Gastrocnemius medialis (tissue), 4 donors: ENCODE measurements at regions not wholly inside any gene's neighbourhood (a gene's known extent, or its start where the extent isn't known, plus 50 kb on each side); places are given as distances from the start of the nearest gene placed in this dataset.
"Not testable (repeated sequence)": the region's sequence is repeated elsewhere in the genome, so short reads cannot be mapped to it uniquely, and the experiment has no call there.

Experiments used
- ATAC-seq, 2 donors: fragments of 150-250 bp; one replicate each; pipeline ENCODE4 v1.9.1; 2016
- DNase-seq, 2 donors: peaks; one replicate each; pipeline ENCODE4 v3.0.0-alpha.2; 2019
- H3K27ac ChIP-seq, 4 donors: fragments of 200-600 bp; sonication (generic); 1 replicate in 1 of 4; 2 replicates in 3 of 4; pipeline ENCODE4 v1.5.1; 2016 to 2018; ENCODE audit warnings: mild to moderate bottlenecking in 2 of 4, moderate library complexity in 1 of 4
- H3K27me3 ChIP-seq, 3 donors: fragments of 200-600 bp; sonication (generic) in 2 of 3; 1 replicate in 1 of 3; 2 replicates in 2 of 3; pipeline versions ENCODE4 v1.5.1 to v1.6.0; 2016 to 2019; ENCODE audit warnings: mild to moderate bottlenecking in 1 of 3, moderate library complexity in 1 of 3
- H3K36me3 ChIP-seq, 2 donors: fragments of 200-600 bp; sonication (generic) in 1 of 2; one replicate each; pipeline ENCODE4 v1.5.1; 2017 to 2018
- H3K4me1 ChIP-seq, 2 donors: fragments of 200-600 bp; sonication (generic) in 1 of 2; one replicate each; pipeline ENCODE4 v1.5.1; 2016 to 2017; ENCODE audit warnings: mild to moderate bottlenecking in 2 of 2
- H3K4me3 ChIP-seq, 4 donors: fragments of 200-600 bp; sonication (generic) in 3 of 4; 1 replicate in 1 of 4; 2 replicates in 3 of 4; pipeline ENCODE4 v1.5.1; 2016 to 2019; ENCODE audit warnings: mild to moderate bottlenecking in 2 of 4
- H3K9me3 ChIP-seq, 3 donors: fragments of 200-600 bp; sonication (generic) in 2 of 3; 1 replicate in 1 of 3; 2 replicates in 2 of 3; pipeline ENCODE4 v1.5.1; 2016 to 2019
- POLR2A ChIP-seq, 2 donors: fragments of 450-650 bp; IDR thresholded peaks; one replicate each; pipeline ENCODE4 v1.6.1; 2017; ENCODE audit warnings: antibody characterized with exemption in 2 of 2, mild to moderate bottlenecking in 2 of 2, moderate library complexity in 2 of 2
- in situ Hi-C, 4 donors: fragments of 200-750 bp; cut with MboI; loops; one replicate each; pipeline versions ENCODE4 v1.15.0 to v1.8.0; 2017; ENCODE audit warnings: low sequenced_read_pairs in 4 of 4
- intact Hi-C: fragments of 100-400 bp; cut with DNase I; formaldehyde crosslinking; loops from one replicate; pipeline ENCODE4 v1.15.1; 2023; ENCODE audit warnings: low total_unique reads
- TF ChIP-seq, protein P1 (sequence below), 5 experiments: fragments of 450-650 bp in 3 of 5; fragments of 200-600 bp in 2 of 5; sonication (generic) in 2 of 5; IDR thresholded peaks in 4 of 5; conservative IDR thresholded peaks in 1 of 5; 1 replicate in 4 of 5; 2 replicates in 1 of 5; pipeline ENCODE4 v1.5.1; 2016 to 2019; ENCODE audit warnings: antibody characterized with exemption in 5 of 5, mild to moderate bottlenecking in 3 of 5, moderate library complexity in 3 of 5

DNA sequence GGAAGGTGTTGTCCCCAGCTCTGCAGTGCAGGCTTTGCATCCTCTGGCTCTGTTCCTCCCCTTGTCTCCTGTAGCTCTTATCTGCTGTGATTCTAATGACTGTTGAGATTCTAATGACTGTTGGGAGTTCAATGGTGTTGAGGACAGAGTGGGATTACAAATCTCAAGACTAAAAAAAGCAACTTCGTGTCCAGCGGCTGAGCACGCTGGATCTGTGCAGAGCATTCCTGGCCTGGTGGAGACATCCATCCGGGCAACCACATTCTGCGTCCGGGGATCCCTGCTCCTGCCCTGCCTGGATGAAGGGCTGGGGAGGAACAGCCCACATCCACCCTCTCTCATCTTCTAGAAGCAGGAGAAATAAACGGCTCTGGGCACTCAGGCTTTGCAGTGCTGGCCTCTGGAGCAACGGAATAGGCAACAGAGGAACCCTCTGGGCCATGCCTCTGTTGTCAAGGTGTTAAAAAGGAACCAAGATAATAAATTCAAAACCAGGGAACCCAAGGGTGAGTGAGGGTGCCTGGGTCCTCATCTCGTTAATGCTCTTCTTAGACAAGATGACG is 106.7 kb upstream of the ASB18 start:
- ATAC-seq (no peak), DNase-seq (no peak)
- no peak overlapping the region for H3K4me3 ChIP-seq
- TF ChIP-seq, protein P1, sequence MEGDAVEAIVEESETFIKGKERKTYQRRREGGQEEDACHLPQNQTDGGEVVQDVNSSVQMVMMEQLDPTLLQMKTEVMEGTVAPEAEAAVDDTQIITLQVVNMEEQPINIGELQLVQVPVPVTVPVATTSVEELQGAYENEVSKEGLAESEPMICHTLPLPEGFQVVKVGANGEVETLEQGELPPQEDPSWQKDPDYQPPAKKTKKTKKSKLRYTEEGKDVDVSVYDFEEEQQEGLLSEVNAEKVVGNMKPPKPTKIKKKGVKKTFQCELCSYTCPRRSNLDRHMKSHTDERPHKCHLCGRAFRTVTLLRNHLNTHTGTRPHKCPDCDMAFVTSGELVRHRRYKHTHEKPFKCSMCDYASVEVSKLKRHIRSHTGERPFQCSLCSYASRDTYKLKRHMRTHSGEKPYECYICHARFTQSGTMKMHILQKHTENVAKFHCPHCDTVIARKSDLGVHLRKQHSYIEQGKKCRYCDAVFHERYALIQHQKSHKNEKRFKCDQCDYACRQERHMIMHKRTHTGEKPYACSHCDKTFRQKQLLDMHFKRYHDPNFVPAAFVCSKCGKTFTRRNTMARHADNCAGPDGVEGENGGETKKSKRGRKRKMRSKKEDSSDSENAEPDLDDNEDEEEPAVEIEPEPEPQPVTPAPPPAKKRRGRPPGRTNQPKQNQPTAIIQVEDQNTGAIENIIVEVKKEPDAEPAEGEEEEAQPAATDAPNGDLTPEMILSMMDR (IDR thresholded peaks at IDR 0.05 in 4 of 5, conservative IDR thresholded peaks at IDR 0.05 in 1 of 5), result no peak
- no peak for TF ChIP-seq POLR2A (IDR thresholded peaks at IDR 0.05)
- H3K4me1 ChIP-seq, result peaks cover 0 to 6% of the 10 kb centered on the region in 2 donors
- H3K36me3 ChIP-seq, result no peaks in the 10 kb centered on the region
- intact Hi-C loops, result no loop called here
- H3K27me3 ChIP-seq, result peaks cover 5 to 15% (median 7%) of the 10 kb centered on the region in 3 donors
- in situ Hi-C loops, result no loop called here
- H3K27ac ChIP-seq, result no peak overlapping the region
- no peaks in the 10 kb centered on the region for H3K9me3 ChIP-seq

DNA sequence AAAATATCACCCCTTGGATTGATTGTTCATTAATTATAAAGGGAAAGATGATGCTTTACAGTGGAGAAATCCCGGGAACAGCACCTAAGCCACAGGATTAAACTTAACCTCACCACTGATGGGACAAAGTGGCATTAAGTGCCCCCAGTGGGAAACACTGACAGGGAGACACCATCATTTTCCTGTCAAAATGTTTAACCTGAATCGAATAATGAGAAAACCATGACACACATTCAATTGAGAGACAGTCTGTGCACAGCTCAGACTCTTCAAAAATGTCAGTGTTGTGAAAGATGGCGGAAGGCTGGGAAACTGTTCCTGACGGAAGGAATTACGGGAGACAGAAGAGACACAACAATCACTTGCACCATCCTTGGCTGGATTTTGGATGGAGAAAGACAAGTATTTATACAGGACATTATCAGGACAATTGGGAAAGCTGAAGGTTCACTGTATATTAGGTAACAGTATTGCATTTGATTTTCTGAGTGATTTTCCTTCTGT is 111.8 kb upstream of the ASB18 start:
- Histone ChIP-seq H3K9me3 (no peaks in the 10 kb centered on the region), H3K4me3 (no peak overlapping the region), H3K27me3 (peaks cover 0 to 3% (median 0%) of the 10 kb centered on the region in 3 donors), H3K36me3 (no peaks in the 10 kb centered on the region), H3K27ac (no peak overlapping the region), H3K4me1 (no peaks in the 10 kb centered on the region)
- ATAC-seq, result no peak
- intact Hi-C loops (no loop called here), in situ Hi-C loops (no loop called here)
- TF ChIP-seq POLR2A (IDR thresholded peaks at IDR 0.05), result no peak
- TF ChIP-seq, protein P1 (IDR thresholded peaks at IDR 0.05 in 4 of 5, conservative IDR thresholded peaks at IDR 0.05 in 1 of 5), result no peak
- DNase-seq, result no peak

DNA sequence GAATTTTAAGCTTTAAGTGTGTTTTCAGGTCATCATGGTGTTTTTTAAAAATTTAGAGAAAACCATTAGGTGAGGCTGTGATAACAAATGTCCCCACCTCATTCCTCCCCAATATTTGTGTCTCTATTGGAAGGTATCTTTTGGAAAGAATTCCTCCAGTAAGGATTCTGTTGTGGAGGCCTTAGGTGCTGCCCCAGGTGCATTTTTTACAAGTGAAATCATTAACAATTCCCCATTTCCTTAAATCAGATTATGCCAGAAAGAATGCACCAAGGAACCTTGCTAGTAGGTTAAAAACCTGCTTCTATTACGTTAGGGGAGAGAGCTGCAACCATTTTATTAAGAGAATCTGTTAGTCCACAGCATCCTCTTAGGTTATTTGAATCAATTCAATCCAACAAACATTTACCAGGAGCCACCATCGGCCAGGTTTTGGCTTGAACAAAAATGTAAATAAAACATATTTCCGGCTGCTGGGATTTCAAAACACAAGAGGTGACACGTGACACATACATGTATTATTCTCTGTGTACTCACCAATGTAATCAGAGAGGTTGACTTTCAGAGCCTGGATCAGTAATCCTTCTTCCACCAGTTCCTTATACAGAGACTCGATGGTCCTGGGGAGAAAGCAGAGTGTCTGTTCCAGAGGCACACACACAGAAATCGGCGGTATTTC is 112.5 kb upstream of the ASB18 start:
- ATAC-seq, result no peak
- Histone ChIP-seq H3K9me3 (no peaks in the 10 kb centered on the region), H3K36me3 (no peaks in the 10 kb centered on the region), H3K4me3 (no peak overlapping the region), H3K27me3 (peaks cover 0 to 3% (median 0%) of the 10 kb centered on the region in 3 donors), H3K4me1 (no peaks in the 10 kb centered on the region), H3K27ac (no peak overlapping the region)
- TF ChIP-seq, protein P1 (IDR thresholded peaks at IDR 0.05 in 4 of 5, conservative IDR thresholded peaks at IDR 0.05 in 1 of 5), result no peak
- TF ChIP-seq POLR2A (IDR thresholded peaks at IDR 0.05), result no peak
- DNase-seq, result no peak
- in situ Hi-C loops (no loop called here), intact Hi-C loops (no loop called here)

DNA sequence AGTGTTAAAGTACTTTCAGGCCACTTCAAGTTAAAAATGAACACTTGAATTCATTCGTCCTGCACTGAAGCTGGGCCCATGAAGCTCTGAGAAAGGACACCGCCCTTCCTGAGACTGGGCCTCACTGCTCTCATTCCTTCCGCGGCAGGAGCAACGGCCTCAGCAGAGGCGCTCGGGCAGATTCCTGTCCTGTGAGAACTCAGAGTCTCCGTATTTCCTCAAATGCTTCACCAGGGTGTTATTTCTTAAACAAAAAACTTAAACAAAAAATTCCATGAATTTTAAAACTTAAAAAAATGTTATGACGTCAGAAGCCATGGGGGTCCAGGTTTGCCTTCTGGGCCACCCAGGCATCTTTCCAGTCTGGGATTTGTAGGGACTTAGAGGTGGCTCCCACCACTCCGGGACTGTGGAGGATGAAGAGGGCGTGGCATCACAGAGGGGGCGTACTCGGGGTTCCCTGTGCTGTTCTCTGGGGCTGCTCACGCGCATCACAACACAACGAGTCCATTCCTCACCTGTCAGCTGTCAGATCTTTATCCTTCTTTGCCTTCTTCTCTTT is 115.9 kb upstream of the ASB18 start:
- Histone ChIP-seq H3K27ac (no peak overlapping the region), H3K27me3 (no peaks in the 10 kb centered on the region), H3K36me3 (no peaks in the 10 kb centered on the region), H3K4me1 (no peaks in the 10 kb centered on the region), H3K4me3 (no peak overlapping the region), H3K9me3 (no peaks in the 10 kb centered on the region)
- no peak for TF ChIP-seq POLR2A (IDR thresholded peaks at IDR 0.05)
- in situ Hi-C loops (no loop called here), intact Hi-C loops (no loop called here)
- no peak for DNase-seq
- ATAC-seq, result no peak

DNA sequence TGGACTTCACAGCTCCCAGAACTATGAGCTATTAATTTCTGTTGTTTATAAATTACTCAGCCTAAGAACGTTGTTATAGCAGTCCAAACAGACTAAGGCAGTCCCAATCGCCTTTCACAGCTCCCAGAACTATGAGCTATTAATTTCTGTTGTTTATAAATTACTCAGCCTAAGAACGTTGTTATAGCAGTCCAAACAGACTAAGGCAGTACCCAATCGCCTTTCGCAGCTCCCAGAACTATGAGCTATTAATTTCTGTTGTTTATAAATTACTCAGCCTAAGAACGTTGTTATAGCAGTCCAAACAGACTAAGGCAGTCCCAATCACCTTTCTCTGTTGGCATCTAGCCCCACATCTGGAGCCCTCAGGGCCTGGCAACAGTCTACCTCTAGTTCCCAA is 117.0 kb upstream of the ASB18 start:
- H3K4me3 ChIP-seq, H3K36me3 ChIP-seq, ATAC-seq, H3K4me1 ChIP-seq, H3K9me3 ChIP-seq, intact Hi-C loops, H3K27me3 ChIP-seq, DNase-seq, in situ Hi-C loops, H3K27ac ChIP-seq: not testable (repeated sequence)

DNA sequence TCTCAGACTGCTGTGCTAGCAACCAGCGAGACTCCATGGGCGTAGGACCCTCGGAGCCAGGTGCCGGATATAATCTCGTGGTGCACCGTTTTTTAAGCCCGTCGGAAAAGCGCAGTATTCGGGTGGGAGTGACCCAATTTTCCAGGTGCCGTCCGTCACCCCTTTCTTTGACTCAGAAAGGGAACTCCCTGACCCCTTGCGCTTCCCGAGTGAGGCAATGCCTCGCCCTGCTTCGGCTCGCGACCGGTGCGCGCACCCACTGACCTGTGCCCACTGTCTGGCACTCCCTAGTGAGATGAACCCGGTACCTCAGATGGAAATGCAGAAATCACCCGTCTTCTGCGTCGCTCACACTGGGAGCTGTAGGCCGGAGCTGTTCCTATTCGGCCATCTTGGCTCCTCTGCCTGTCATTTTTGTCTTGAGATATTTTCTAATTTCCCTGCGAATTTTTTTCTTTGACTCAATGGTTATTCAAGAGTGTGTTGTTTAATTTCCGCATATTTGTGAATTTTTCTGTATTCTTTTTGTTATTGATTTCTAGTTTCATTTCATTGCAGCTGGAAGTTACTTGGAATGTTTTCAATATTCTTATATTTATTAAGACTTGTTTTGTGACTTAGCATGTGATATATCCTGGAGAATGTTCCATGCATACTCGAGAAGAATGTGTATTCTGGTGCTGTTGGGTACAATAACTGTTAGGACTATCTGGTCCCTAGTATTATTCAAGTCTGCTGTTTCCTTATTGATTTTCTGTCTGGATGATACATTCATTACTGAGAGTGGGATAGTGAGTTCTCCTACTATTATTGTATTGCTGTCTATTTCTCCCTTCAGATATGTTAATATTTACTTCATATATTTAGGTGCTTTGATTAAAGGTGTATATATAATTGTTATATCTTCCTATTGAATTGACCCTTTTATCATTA is 125.3 kb upstream of the ASB18 start:
- DNase-seq, in situ Hi-C loops, H3K4me1 ChIP-seq, H3K27ac ChIP-seq, ATAC-seq, H3K27me3 ChIP-seq, intact Hi-C loops, H3K4me3 ChIP-seq, H3K9me3 ChIP-seq, H3K36me3 ChIP-seq: not testable (repeated sequence)
